GM12872 (cell line): ENCODE measurements at regions not wholly inside any gene's neighbourhood (a gene's known extent, or its start where the extent isn't known, plus 50 kb on each side); places are given as distances from the start of the nearest gene placed in this dataset.

Experiments
- CTCF ChIP-seq: IDR thresholded peaks from 3 replicates; pipeline ENCODE4 v1.5.1; 2011; ENCODE audit warnings: low read depth, mild to moderate bottlenecking, low read length, moderate library complexity; ENCODE audit not compliant: insufficient read depth

GRCh38 chr2:11056614-11057013, 98.7 kb upstream of the SLC66A3 start:
- TF ChIP-seq CTCF: no peak

- TF ChIP-seq CTCF: no peak
These were observed 98.2 kb upstream of the SLC66A3 start for GRCh38 chr2:11057031-11057430.

- TF ChIP-seq CTCF: no peak
These were observed 97.1 kb upstream of the SLC66A3 start for GRCh38 chr2:11058129-11058528.

GRCh38 chr2:11060376-11061169, 94.7 kb upstream of the SLC66A3 start:
- TF ChIP-seq CTCF: no peak

- no peak for TF ChIP-seq CTCF
These were observed 89.3 kb upstream of the SLC66A3 start for GRCh38 chr2:11065833-11066485.

- TF ChIP-seq CTCF: no peak
These were observed 87.8 kb upstream of the SLC66A3 start for GRCh38 chr2:11067221-11068078.
